SK-N-SH (cell line): ENCODE measurements at regions not wholly inside any gene's neighbourhood (a gene's known extent, or its start where the extent isn't known, plus 50 kb on each side); places are given as distances from the start of the nearest gene placed in this dataset.

Experiments
- CTCF ChIA-PET: fragments of 300-600, 350-600 bp; formaldehyde crosslinking; extraction: SDS; loops from one replicate; lab custom pipeline; 2021; lab: Yijun Ruan, JAX
- POLR2A ChIA-PET: fragments of 350-600 bp; sonication (Branson Sonifier 250); formaldehyde crosslinking; extraction: SDS; loops from one replicate; lab custom pipeline; 2020; ENCODE audit warnings: antibody characterized with exemption, inconsistent platforms; lab: Yijun Ruan, JAX
- DNase-seq: peaks from one replicate; pipeline ENCODE4 v3.0.0; 2012
- H2AFZ ChIP-seq: fragments of 200-600 bp; sonication (generic); 2 replicates; pipeline ENCODE4 v1.8.1; 2016; ENCODE audit warnings: antibody characterized with exemption, mild to moderate bottlenecking, low read depth
- H3F3A ChIP-seq: fragments of 200-600 bp; sonication (generic); replicated peaks from 2 replicates; pipeline ENCODE3; 2016; ENCODE audit warnings: antibody characterized with exemption, mild to moderate bottlenecking; ENCODE audit not compliant: insufficient read depth
- H3K27ac ChIP-seq, 2 experiments: fragments of 200-500 bp in 1 of 2; fragments of 200-600 bp in 1 of 2; sonication (Bioruptor generic) in 1 of 2; sonication (generic), shearing (Covaris generic) in 1 of 2; 2 replicates each; pipeline versions ENCODE4 v1.5.1 to v1.6.1; 2014 to 2016; ENCODE audit warnings: low read depth in 2 of 2, inconsistent platforms in 1 of 2, low read length in 1 of 2, mild to moderate bottlenecking in 1 of 2, mixed read lengths in 1 of 2
- H3K27me3 ChIP-seq: fragments of 200-600 bp; sonication (generic), shearing (Covaris generic); 2 replicates; pipeline ENCODE4 v1.6.1; 2016; ENCODE audit warnings: mixed run types; ENCODE audit not compliant: insufficient read depth
- H3K36me3 ChIP-seq, 2 experiments: fragments of 200-500 bp in 1 of 2; fragments of 200-600 bp in 1 of 2; sonication (Bioruptor generic) in 1 of 2; sonication (generic) in 1 of 2; replicated peaks in 1 of 2; 2 replicates each; pipeline versions ENCODE3 to v1.5.1; 2014 to 2016; ENCODE audit warnings: low read length in 1 of 2, mild to moderate bottlenecking in 1 of 2; ENCODE audit not compliant: insufficient read depth in 2 of 2, control insufficient read depth in 1 of 2
- H3K4me1 ChIP-seq, 2 experiments: fragments of 200-500 bp in 1 of 2; fragments of 200-600 bp in 1 of 2; sonication (Bioruptor generic) in 1 of 2; sonication (generic), shearing (Covaris generic) in 1 of 2; 2 replicates each; pipeline versions ENCODE4 v1.5.1 to v1.6.1; 2014 to 2016; ENCODE audit warnings: low read depth in 1 of 2, low read length in 1 of 2, mixed run types in 1 of 2; ENCODE audit not compliant: insufficient read depth in 2 of 2, control insufficient read depth in 1 of 2
- H3K4me2 ChIP-seq: fragments of 200-600 bp; sonication (generic), shearing (Covaris generic); 2 replicates; pipeline ENCODE4 v1.6.1; 2017; ENCODE audit warnings: mixed run types
- H3K4me3 ChIP-seq, 2 experiments: fragments of 200-500 bp in 1 of 2; fragments of 200-600 bp in 1 of 2; sonication (Bioruptor generic) in 1 of 2; sonication (generic), shearing (Covaris generic) in 1 of 2; 2 replicates each; pipeline versions ENCODE4 v1.5.1 to v1.8.1; 2014 to 2016; ENCODE audit warnings: low read depth in 2 of 2, inconsistent platforms in 1 of 2, low read length in 1 of 2, mild to moderate bottlenecking in 1 of 2, mixed read lengths in 1 of 2, moderate library complexity in 1 of 2
- H3K79me2 ChIP-seq: fragments of 200-600 bp; sonication (generic); 2 replicates; pipeline ENCODE4 v1.8.1; 2017; ENCODE audit warnings: mild to moderate bottlenecking; ENCODE audit not compliant: insufficient read depth
- H3K9ac ChIP-seq: fragments of 200-600 bp; sonication (generic); 2 replicates; pipeline ENCODE4 v1.6.1; 2017; ENCODE audit warnings: mixed run types
- H3K9me2 ChIP-seq: fragments of 200-600 bp; sonication (generic); 2 replicates; pipeline ENCODE4 v1.6.1; 2017; ENCODE audit warnings: mixed run types
- H3K9me3 ChIP-seq: fragments of 200-600 bp; sonication (generic); 2 replicates; pipeline ENCODE4 v1.6.1; 2017; ENCODE audit warnings: mixed run types, mild to moderate bottlenecking, moderate library complexity
- H4K20me1 ChIP-seq: fragments of 200-600 bp; sonication (generic); 2 replicates; pipeline ENCODE4 v1.6.1; 2017; ENCODE audit warnings: mild to moderate bottlenecking, mixed run types; ENCODE audit not compliant: insufficient read depth
- CHD2 ChIP-seq: fragments of 150-350 bp; IDR thresholded peaks from 2 replicates; pipeline ENCODE4 v1.6.1; 2018; ENCODE audit warnings: low read length; ENCODE audit not compliant: partially characterized antibody
- FOXM1 ChIP-seq: IDR thresholded peaks from 2 replicates; pipeline ENCODE4 v1.4.0; 2012; ENCODE audit warnings: low read depth, mild to moderate bottlenecking
- MEF2A ChIP-seq: IDR thresholded peaks from 2 replicates; pipeline ENCODE4 v1.4.0; 2012; ENCODE audit warnings: low read depth, borderline replicate concordance
- RXRA ChIP-seq: IDR thresholded peaks from 2 replicates; pipeline ENCODE4 v1.4.0; 2012; ENCODE audit warnings: low read depth, mild to moderate bottlenecking, borderline replicate concordance
- TEAD4 ChIP-seq: IDR thresholded peaks from 2 replicates; pipeline ENCODE4 v1.4.0; 2012; ENCODE audit warnings: mild to moderate bottlenecking, borderline replicate concordance; ENCODE audit not compliant: insufficient read depth
- whole genome bisulfite sequencing: methylation state at CpG from one replicate; pipeline ENCODE4 v1.1.6; 2017; ENCODE audit warnings: low lambda C conversion rate; 5-methylcytosine and 5-hydroxymethylcytosine counted together
- TF ChIP-seq, protein P1 (sequence below): IDR thresholded peaks from 2 replicates; pipeline ENCODE4 v1.4.0; 2012; ENCODE audit warnings: low read depth, borderline replicate concordance
- TF ChIP-seq, protein P2 (sequence below): fragments of 150-350 bp; IDR thresholded peaks from 2 replicates; pipeline ENCODE4 v1.6.1; 2017; ENCODE audit warnings: antibody characterized with exemption, low read length, low read depth, borderline replicate concordance
- TF ChIP-seq, protein P3 (sequence below): IDR thresholded peaks from 2 replicates; pipeline ENCODE4 v1.4.0; 2012; ENCODE audit warnings: low read depth, borderline replicate concordance

DNA sequence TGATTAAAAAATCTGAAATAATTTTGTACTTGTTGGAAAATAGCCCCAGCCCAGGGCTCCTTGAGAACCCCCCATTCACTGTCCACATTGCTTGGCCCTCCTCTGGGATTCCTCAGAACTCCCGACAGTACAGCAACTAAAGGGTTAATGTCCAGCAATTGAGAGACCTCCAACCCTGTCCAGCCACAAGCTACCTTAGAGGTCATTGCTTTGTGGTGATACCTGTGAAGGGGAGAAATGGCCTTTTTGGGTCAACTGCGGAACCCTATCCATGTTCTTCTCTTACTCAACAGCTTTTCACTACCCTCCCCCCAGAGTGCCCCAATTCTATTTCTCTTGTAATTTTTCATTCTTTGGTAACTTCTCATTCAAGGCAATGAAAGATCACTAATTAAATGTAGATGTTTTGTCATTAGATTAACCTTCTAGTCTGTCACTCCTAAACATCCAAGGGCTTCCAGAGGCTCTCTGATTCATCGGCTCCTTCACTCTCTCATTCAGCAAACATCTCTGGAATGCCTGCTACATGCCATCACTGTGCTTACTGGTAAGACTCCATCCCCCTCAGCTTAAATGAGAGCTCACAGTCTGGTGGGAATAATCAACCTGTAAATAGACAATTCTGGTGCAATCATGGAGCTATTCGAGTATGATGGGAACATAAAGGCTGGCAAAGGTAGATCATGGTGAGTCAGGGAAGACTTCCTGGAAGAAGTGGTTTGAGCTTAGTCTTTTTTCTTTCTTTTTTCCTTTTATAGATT lies 241.4 kb upstream of the PGRMC2 start (continued):
- TF ChIP-seq, protein P1, sequence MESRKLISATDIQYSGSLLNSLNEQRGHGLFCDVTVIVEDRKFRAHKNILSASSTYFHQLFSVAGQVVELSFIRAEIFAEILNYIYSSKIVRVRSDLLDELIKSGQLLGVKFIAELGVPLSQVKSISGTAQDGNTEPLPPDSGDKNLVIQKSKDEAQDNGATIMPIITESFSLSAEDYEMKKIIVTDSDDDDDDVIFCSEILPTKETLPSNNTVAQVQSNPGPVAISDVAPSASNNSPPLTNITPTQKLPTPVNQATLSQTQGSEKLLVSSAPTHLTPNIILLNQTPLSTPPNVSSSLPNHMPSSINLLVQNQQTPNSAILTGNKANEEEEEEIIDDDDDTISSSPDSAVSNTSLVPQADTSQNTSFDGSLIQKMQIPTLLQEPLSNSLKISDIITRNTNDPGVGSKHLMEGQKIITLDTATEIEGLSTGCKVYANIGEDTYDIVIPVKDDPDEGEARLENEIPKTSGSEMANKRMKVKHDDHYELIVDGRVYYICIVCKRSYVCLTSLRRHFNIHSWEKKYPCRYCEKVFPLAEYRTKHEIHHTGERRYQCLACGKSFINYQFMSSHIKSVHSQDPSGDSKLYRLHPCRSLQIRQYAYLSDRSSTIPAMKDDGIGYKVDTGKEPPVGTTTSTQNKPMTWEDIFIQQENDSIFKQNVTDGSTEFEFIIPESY = peak; percentile 78
- TF ChIP-seq, protein P2, sequence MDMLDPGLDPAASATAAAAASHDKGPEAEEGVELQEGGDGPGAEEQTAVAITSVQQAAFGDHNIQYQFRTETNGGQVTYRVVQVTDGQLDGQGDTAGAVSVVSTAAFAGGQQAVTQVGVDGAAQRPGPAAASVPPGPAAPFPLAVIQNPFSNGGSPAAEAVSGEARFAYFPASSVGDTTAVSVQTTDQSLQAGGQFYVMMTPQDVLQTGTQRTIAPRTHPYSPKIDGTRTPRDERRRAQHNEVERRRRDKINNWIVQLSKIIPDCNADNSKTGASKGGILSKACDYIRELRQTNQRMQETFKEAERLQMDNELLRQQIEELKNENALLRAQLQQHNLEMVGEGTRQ = no peak
- TF ChIP-seq RXRA (peak; percentile 79), CHD2 (no peak), TEAD4 (peak; percentile 99), FOXM1 (peak; percentile 67; the same call in 1 of the 2 replicates)
- TF ChIP-seq, protein P3, sequence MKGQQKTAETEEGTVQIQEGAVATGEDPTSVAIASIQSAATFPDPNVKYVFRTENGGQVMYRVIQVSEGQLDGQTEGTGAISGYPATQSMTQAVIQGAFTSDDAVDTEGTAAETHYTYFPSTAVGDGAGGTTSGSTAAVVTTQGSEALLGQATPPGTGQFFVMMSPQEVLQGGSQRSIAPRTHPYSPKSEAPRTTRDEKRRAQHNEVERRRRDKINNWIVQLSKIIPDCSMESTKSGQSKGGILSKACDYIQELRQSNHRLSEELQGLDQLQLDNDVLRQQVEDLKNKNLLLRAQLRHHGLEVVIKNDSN = 0 out of 2 replicates have a peak, but pooled peaks have one; percentile 14

DNA sequence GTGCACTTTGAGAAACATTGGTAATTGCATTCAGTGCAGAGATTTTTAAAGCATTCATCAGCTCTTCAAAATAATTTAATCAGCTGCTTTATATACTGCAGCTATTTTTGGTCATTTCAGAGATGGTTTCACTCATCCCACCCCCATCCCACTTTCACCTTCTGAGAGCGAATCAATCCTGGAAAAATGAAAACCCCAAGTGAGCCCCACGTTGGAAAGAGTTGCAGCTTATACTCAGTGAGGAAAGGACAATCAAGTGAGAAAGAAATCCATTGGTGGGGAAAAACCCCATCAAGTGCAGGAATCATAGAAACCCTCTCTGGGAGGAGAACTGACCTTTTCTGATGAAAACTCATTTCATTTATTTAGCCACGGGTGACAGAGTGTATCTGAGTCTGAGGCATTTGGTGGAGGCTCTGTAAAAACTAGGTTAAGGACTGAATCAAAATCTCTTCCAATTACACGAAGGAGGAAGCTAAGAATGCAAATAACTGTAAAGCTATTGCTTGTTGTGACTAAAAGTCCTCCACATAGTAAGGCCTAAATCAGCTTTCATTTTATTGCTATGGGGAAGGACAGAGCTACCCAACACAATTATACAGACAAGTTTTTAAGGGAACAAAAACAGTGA lies 240.4 kb upstream of the PGRMC2 start:
- Histone ChIP-seq H4K20me1 (no peaks in the 10 kb centered on the region), H3K27me3 (no peaks in the 10 kb centered on the region), H3K9ac (no peak overlapping the region), H3K79me2 (no peaks in the 10 kb centered on the region), H3K36me3 (no peaks in the 10 kb centered on the region), H3K4me1 (peaks cover 2 to 37% of the 10 kb centered on the region in 2 experiments), H3K9me2 (no peaks in the 10 kb centered on the region), H3K27ac (peak overlapping the region; percentile 69 to 74), H3K4me2 (no peak overlapping the region), H3K9me3 (no peaks in the 10 kb centered on the region), H3F3A (peaks cover 16% of the 10 kb centered on the region), H2AFZ (peak overlapping the region; percentile 67; the same call in 1 of the 2 replicates), H3K4me3 (no peak overlapping the region)
- no peak for DNase-seq
- WGBS = 66% methylated on average over 4 of the region's 4 CpGs
- 0 out of 2 replicates have a peak, but pooled peaks have one; percentile 12 for TF ChIP-seq MEF2A
- TF ChIP-seq, protein P1 = no peak
- CTCF ChIA-PET = interaction anchor here (0.5 kb wide), 1 partner anchor 137 kb away, joined by 3 read pairs; no protein-coding TSS in a partner anchor
- POLR2A ChIA-PET = no interaction called here
